ENCODE measurements at regions not wholly inside any gene's neighbourhood (a gene's known extent, or its start where the extent isn't known, plus 50 kb on each side); places are given as distances from the start of the nearest gene placed in this dataset.

DNA sequence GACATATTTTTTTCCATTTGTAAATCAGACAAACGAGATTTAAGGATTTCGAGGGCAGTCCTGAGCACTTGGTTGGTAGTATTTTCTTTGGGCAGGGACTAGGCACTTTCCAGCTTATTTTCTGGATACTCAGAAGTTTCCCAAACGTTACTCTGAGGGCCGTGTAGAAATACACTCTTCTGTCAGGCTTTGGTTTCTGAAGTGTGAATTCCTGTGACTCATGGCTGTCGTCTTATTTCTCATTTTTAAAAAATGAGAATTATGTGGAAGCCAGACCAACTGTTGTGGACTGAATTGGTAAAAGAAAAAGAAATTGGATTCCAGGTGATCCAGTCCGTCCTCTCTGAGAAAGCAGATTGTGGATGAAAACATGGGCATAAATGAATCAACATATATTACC lies 658.6 kb upstream of the FANCL start:
- Histone ChIP-seq H3K27me3 (replicated peaks in 1 of 2; ENCODE audit: control insufficient read depth in 2 of 2, insufficient read depth in 2 of 2, low read length in 1 of 2) (no peaks in the 10 kb centered on the region; a peak in 1 of 4 replicates), H3K79me2 (ENCODE audit: control insufficient read depth, insufficient read depth, low read length) (no peaks in the 10 kb centered on the region), H3K4me1 (ENCODE audit: control insufficient read depth, insufficient read depth, low read length) (no peaks in the 10 kb centered on the region), H3K27ac (ENCODE audit: control insufficient read depth, insufficient read depth) (no peak overlapping the region), H3K9ac (ENCODE audit: control insufficient read depth, insufficient read depth, low read length) (no peak overlapping the region), H3K4me3 (no peak overlapping the region), H3K36me3 (ENCODE audit: control insufficient read depth in 2 of 2, insufficient read depth in 2 of 2, low read length in 1 of 2) (no peaks in the 10 kb centered on the region), H3K4me2 (ENCODE audit: control insufficient read depth, insufficient read depth) (no peak overlapping the region), H2AFZ (ENCODE audit: control insufficient read depth, low read depth, low read length) (no peak overlapping the region), H4K20me1 (ENCODE audit: control insufficient read depth, insufficient read depth) (no peaks in the 10 kb centered on the region), H3K9me3 (replicated peaks; ENCODE audit: control insufficient read depth, insufficient read depth, low read length) (no peaks in the 10 kb centered on the region)
- ChIA-PET CTCF (no interaction called here), RAD21 (ENCODE audit: unreplicated experiment) (no interaction called here), POLR2A (no interaction called here), SMC1A (ENCODE audit: uncharacterized antibody, unreplicated experiment) (no interaction called here)
- FAIRE-seq: no peak
- ATAC-seq: no peak
- in situ Hi-C loops (cut with MboI): no loop called here
- WGBS (ENCODE audit: insufficient coverage, insufficient replicate concordance, low lambda C conversion rate, missing lambda C conversion rate): 5% methylated on average over 6 of the region's 6 CpGs
- BruUV-seq (replicated peaks): no TSS peak
- intact Hi-C loops (cut with micrococcal nuclease; ENCODE audit: unreplicated experiment): no loop called here
- DNase-seq (ENCODE audit: low read depth, low spot score): no peak
- TF ChIP-seq YY1 (IDR thresholded peaks at IDR 0.05; ENCODE audit: low read depth, low read length) (no peak), KDM1A (IDR thresholded peaks at IDR 0.05; ENCODE audit: borderline replicate concordance) (no peak), WRNIP1 (IDR thresholded peaks at IDR 0.05; ENCODE audit: borderline replicate concordance, low read depth, low read length) (no peak), ESRRA (IDR thresholded peaks at IDR 0.05; ENCODE audit: low read length) (no peak), HCFC1 (IDR thresholded peaks at IDR 0.05; ENCODE audit: low read length) (no peak), CBX5 (IDR thresholded peaks at IDR 0.05; ENCODE audit: low read depth) (no peak), PBX3 (IDR thresholded peaks at IDR 0.05; ENCODE audit: insufficient replicate concordance, low read depth, low read length) (no peak), SMARCA5 (IDR thresholded peaks at IDR 0.05) (no peak)

GRCh38 chr2:58896638-58897037 lies 655.5 kb upstream of the FANCL start:
- SMC1A ChIA-PET (ENCODE audit: uncharacterized antibody, unreplicated experiment): no interaction called here
- BruUV-seq (replicated peaks): no TSS peak
- FAIRE-seq (no peak), DNase-seq (ENCODE audit: low read depth, low spot score) (no peak), ATAC-seq (no peak)
- H3K36me3 ChIP-seq (ENCODE audit: control insufficient read depth in 2 of 2, insufficient read depth in 2 of 2, low read length in 1 of 2): no peaks in the 10 kb centered on the region
- H3K27ac ChIP-seq (ENCODE audit: control insufficient read depth, insufficient read depth): no peak overlapping the region
- TF ChIP-seq ZSCAN29 (IDR thresholded peaks at IDR 0.05) (no peak), ZNF24 (IDR thresholded peaks at IDR 0.05) (no peak)
- H3K4me2 ChIP-seq (ENCODE audit: control insufficient read depth, insufficient read depth): no peak overlapping the region
- in situ Hi-C loops (cut with MboI): no loop called here
- intact Hi-C loops (cut with micrococcal nuclease; ENCODE audit: unreplicated experiment): no loop called here
- H4K20me1 ChIP-seq (ENCODE audit: control insufficient read depth, insufficient read depth): no peaks in the 10 kb centered on the region
- no peak overlapping the region for H2AFZ ChIP-seq (ENCODE audit: control insufficient read depth, low read depth, low read length)
- CTCF ChIA-PET: no interaction called here
- no peaks in the 10 kb centered on the region; a peak in 1 of 4 replicates for H3K27me3 ChIP-seq (replicated peaks in 1 of 2; ENCODE audit: control insufficient read depth in 2 of 2, insufficient read depth in 2 of 2, low read length in 1 of 2)
- POLR2A ChIA-PET: no interaction called here
- RAD21 ChIA-PET (ENCODE audit: unreplicated experiment): no interaction called here
- no peaks in the 10 kb centered on the region for H3K9me3 ChIP-seq (replicated peaks; ENCODE audit: control insufficient read depth, insufficient read depth, low read length)
- H3K4me3 ChIP-seq: no peak overlapping the region
- no peaks in the 10 kb centered on the region for H3K79me2 ChIP-seq (ENCODE audit: control insufficient read depth, insufficient read depth, low read length)
- H3K9ac ChIP-seq (ENCODE audit: control insufficient read depth, insufficient read depth, low read length): no peak overlapping the region
- no peaks in the 10 kb centered on the region for H3K4me1 ChIP-seq (ENCODE audit: control insufficient read depth, insufficient read depth, low read length)
- WGBS (ENCODE audit: insufficient coverage, insufficient replicate concordance, low lambda C conversion rate, missing lambda C conversion rate): 2% methylated on average over 3 of the region's 3 CpGs

Measured in GM12878 (cell line).